Caco-2 (cell line): ENCODE measurements at regions not wholly inside any gene's neighbourhood (a gene's known extent, or its start where the extent isn't known, plus 50 kb on each side); places are given as distances from the start of the nearest gene placed in this dataset.

Source experiments
- BruUV-seq: library from RNA; stranded (reverse); fragments of 400-500 nt; replicated peaks from 2 replicates; lab custom pipeline; 2021; lab: Mats Ljungman, UMichigan
- CTCF ChIA-PET: fragments of 300-600 bp; sonication (Branson Sonifier 250); formaldehyde crosslinking; loops from one replicate; lab custom pipeline; 2022; ENCODE audit warnings: antibody characterized with exemption; lab: Charles Lee
- POLR2A ChIA-PET: fragments of 300-600 bp; sonication (Branson Sonifier 250); formaldehyde crosslinking; loops from one replicate; lab custom pipeline; 2022; ENCODE audit warnings: antibody characterized with exemption; lab: Charles Lee
- DNase-seq, 2 experiments: peaks; one replicate each; pipeline versions ENCODE4 v3.0.0 to v3.0.0-alpha.2; 2020 to 2022
- H3K27me3 ChIP-seq: replicated peaks from 2 replicates; pipeline ENCODE4 v1.6.0; 2011; ENCODE audit warnings: low read length; ENCODE audit not compliant: control insufficient read depth, insufficient read depth
- H3K36me3 ChIP-seq: 2 replicates; pipeline ENCODE4 v1.5.1; 2011; ENCODE audit warnings: low read length; ENCODE audit not compliant: control insufficient read depth, insufficient read depth
- H3K4me1 ChIP-seq: fragments of 250-450 bp; sonication (Bioruptor Pico); 2 replicates; pipeline ENCODE4 v1.5.1; 2020; ENCODE audit warnings: mild to moderate bottlenecking
- H3K4me3 ChIP-seq: 2 replicates; pipeline ENCODE4 v1.5.1; 2011; ENCODE audit warnings: low read depth, mild to moderate bottlenecking, control low read depth, low read length
- H3K9me3 ChIP-seq: fragments of 250-450 bp; sonication (Bioruptor Pico); 2 replicates; pipeline ENCODE4 v1.5.1; 2020; ENCODE audit warnings: mild to moderate bottlenecking, moderate library complexity
- H3K27ac Mint-ChIP-seq: one replicate; pipeline ENCODE4 v1.8.0; 2022; ENCODE audit warnings: mixed read lengths; ENCODE audit not compliant: unreplicated experiment
- H3K27me3 Mint-ChIP-seq: one replicate; pipeline ENCODE4 v1.8.0; 2022; ENCODE audit warnings: mixed read lengths; ENCODE audit not compliant: insufficient read depth, unreplicated experiment
- H3K36me3 Mint-ChIP-seq: one replicate; pipeline ENCODE4 v1.8.0; 2022; ENCODE audit warnings: mild to moderate bottlenecking, mixed read lengths; ENCODE audit not compliant: insufficient read depth, unreplicated experiment
- H3K4me1 Mint-ChIP-seq: one replicate; pipeline ENCODE4 v1.8.0; 2022; ENCODE audit warnings: low read depth, mixed read lengths; ENCODE audit not compliant: unreplicated experiment
- H3K4me3 Mint-ChIP-seq: one replicate; pipeline ENCODE4 v1.8.0; 2022; ENCODE audit warnings: mild to moderate bottlenecking, moderate library complexity, mixed read lengths; ENCODE audit not compliant: unreplicated experiment
- H3K9me3 Mint-ChIP-seq: one replicate; pipeline ENCODE4 v1.8.0; 2022; ENCODE audit warnings: mixed read lengths; ENCODE audit not compliant: unreplicated experiment
- intact Hi-C: fragments of 100-400 bp; cut with micrococcal nuclease; formaldehyde crosslinking; loops from one replicate; pipeline ENCODE4 v1.10.0; 2022; ENCODE audit not compliant: unreplicated experiment
- TF ChIP-seq, protein P1 (sequence below), 2 experiments: fragments of 200-600 bp in 1 of 2; IDR thresholded peaks; 1 replicate in 1 of 2; 2 replicates in 1 of 2; pipeline versions ENCODE4 v1.5.1 to v1.8.0; 2011 to 2022; ENCODE audit warnings: antibody characterized with exemption in 1 of 2, control low read depth in 1 of 2, inconsistent platforms in 1 of 2, low read depth in 1 of 2, low read length in 1 of 2, mild to moderate bottlenecking in 1 of 2, moderate library complexity in 1 of 2; ENCODE audit not compliant: insufficient read depth in 1 of 2, severe bottlenecking in 1 of 2, unreplicated experiment in 1 of 2

GRCh38 chr5:165004175-165004574 lies 1498.8 kb downstream of the MAT2B start:
- Histone ChIP-seq H3K4me3 (no peak overlapping the region), H3K4me1 (no peaks in the 10 kb centered on the region), H3K9me3 (no peaks in the 10 kb centered on the region), H3K27me3 (no peaks in the 10 kb centered on the region), H3K36me3 (no peaks in the 10 kb centered on the region)
- ChIA-PET POLR2A (no interaction called here), CTCF (no interaction called here)
- Mint-ChIP-seq H3K27ac (no peak overlapping the region), H3K27me3 (peaks cover 2% of the 10 kb centered on the region), H3K4me1 (no peaks in the 10 kb centered on the region), H3K9me3 (no peaks in the 10 kb centered on the region), H3K4me3 (no peak overlapping the region), H3K36me3 (no peaks in the 10 kb centered on the region)
- BruUV-seq, result no TSS peak
- TF ChIP-seq, protein P1, sequence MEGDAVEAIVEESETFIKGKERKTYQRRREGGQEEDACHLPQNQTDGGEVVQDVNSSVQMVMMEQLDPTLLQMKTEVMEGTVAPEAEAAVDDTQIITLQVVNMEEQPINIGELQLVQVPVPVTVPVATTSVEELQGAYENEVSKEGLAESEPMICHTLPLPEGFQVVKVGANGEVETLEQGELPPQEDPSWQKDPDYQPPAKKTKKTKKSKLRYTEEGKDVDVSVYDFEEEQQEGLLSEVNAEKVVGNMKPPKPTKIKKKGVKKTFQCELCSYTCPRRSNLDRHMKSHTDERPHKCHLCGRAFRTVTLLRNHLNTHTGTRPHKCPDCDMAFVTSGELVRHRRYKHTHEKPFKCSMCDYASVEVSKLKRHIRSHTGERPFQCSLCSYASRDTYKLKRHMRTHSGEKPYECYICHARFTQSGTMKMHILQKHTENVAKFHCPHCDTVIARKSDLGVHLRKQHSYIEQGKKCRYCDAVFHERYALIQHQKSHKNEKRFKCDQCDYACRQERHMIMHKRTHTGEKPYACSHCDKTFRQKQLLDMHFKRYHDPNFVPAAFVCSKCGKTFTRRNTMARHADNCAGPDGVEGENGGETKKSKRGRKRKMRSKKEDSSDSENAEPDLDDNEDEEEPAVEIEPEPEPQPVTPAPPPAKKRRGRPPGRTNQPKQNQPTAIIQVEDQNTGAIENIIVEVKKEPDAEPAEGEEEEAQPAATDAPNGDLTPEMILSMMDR (IDR thresholded peaks at IDR 0.05; ENCODE audit: insufficient read depth in 1 of 2, low read depth in 1 of 2, low read length in 1 of 2, severe bottlenecking in 1 of 2, unreplicated experiment in 1 of 2), result no peak
- intact Hi-C loops, result no loop called here
- DNase-seq, result no peak

DNA sequence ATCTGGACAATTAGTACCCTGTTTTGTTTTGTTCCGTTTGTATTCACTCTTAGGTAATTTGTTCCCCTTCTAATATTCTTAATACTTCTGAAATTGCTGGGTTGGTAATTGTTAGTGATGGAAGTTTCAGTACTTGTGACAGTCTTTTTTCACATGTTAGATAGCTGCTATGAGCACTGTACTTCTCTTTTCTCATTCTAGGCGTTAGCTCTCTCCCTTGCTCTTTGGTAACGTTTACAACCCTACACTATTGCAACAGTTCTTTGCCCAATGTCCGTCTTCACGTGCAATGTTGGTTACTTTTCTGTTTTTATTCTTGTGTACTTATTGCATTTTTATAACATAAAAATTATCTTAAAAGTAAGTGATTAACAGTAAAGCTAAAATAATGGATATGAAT lies 1509.0 kb downstream of the MAT2B start:
- TF ChIP-seq, protein P1 (IDR thresholded peaks at IDR 0.05; ENCODE audit: insufficient read depth in 1 of 2, low read depth in 1 of 2, low read length in 1 of 2, severe bottlenecking in 1 of 2, unreplicated experiment in 1 of 2), result no peak
- Histone ChIP-seq H3K9me3 (no peaks in the 10 kb centered on the region), H3K4me3 (no peak overlapping the region), H3K36me3 (no peaks in the 10 kb centered on the region), H3K27me3 (no peaks in the 10 kb centered on the region), H3K4me1 (no peaks in the 10 kb centered on the region)
- intact Hi-C loops, result no loop called here
- ChIA-PET CTCF (no interaction called here), POLR2A (no interaction called here)
- H3K4me1 Mint-ChIP-seq, result no peaks in the 10 kb centered on the region
- H3K27ac Mint-ChIP-seq, result no peak overlapping the region
- no peak for DNase-seq
- no peaks in the 10 kb centered on the region for H3K36me3 Mint-ChIP-seq
- no peak overlapping the region for H3K4me3 Mint-ChIP-seq
- no peaks in the 10 kb centered on the region for H3K27me3 Mint-ChIP-seq
- H3K9me3 Mint-ChIP-seq, result no peaks in the 10 kb centered on the region
- BruUV-seq, result no TSS peak

DNA sequence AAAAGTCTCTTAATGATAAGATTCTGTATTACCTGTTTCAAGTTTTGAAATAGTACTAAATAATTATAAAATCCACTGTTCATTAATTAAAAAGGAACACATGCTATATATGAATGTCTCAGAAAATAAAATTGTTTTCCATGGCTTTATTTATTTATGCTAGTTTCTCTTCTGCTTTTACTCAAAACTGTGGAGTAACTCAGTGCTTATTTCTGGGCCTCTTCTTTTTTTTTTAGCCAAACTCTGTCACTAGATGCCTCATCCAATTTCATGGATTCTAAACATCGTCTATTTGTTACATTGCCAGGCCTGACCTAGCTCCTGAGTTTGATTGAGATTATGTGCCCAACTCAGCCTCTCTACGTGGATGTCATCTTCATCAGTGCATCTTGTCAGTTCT lies 1509.7 kb downstream of the MAT2B start:
- H3K36me3 ChIP-seq, result no peaks in the 10 kb centered on the region
- no peaks in the 10 kb centered on the region for H3K4me1 ChIP-seq
- Mint-ChIP-seq H3K27ac (no peak overlapping the region), H3K4me1 (no peaks in the 10 kb centered on the region), H3K9me3 (no peaks in the 10 kb centered on the region), H3K4me3 (no peak overlapping the region), H3K36me3 (no peaks in the 10 kb centered on the region), H3K27me3 (no peaks in the 10 kb centered on the region)
- H3K4me3 ChIP-seq, result no peak overlapping the region
- TF ChIP-seq, protein P1 (IDR thresholded peaks at IDR 0.05; ENCODE audit: insufficient read depth in 1 of 2, low read depth in 1 of 2, low read length in 1 of 2, severe bottlenecking in 1 of 2, unreplicated experiment in 1 of 2), result no peak
- H3K9me3 ChIP-seq, result no peaks in the 10 kb centered on the region
- no peaks in the 10 kb centered on the region for H3K27me3 ChIP-seq
- intact Hi-C loops, result no loop called here
- ChIA-PET POLR2A (no interaction called here), CTCF (no interaction called here)
- BruUV-seq, result no TSS peak
- DNase-seq, result no peak
